Bronchial epithelial cell (primary cell): ENCODE measurements at regions not wholly inside any gene's neighbourhood (a gene's known extent, or its start where the extent isn't known, plus 50 kb on each side); places are given as distances from the start of the nearest gene placed in this dataset.

Experiments used
- DNase-seq: peaks from one replicate; pipeline ENCODE4 v3.0.0-alpha.2; 2010; ENCODE audit warnings: low read depth
- FAIRE-seq: peaks from 2 replicates; lab custom pipeline; 2011; peaks lifted over from hg19 to GRCh38; lab: Jason Lieb, UNC
- H3K27me3 ChIP-seq: 2 replicates; pipeline ENCODE4 v1.5.1; 2011; ENCODE audit warnings: low read length; ENCODE audit not compliant: control insufficient read depth, insufficient read depth
- H3K36me3 ChIP-seq: 2 replicates; pipeline ENCODE4 v1.5.1; 2011; ENCODE audit warnings: low read length; ENCODE audit not compliant: control insufficient read depth, insufficient read depth
- H3K4me3 ChIP-seq: 2 replicates; pipeline ENCODE4 v1.5.1; 2011; ENCODE audit warnings: mild to moderate bottlenecking, low read depth, low read length, control low read depth
- CTCF ChIP-seq: IDR thresholded peaks from 2 replicates; pipeline ENCODE4 v1.5.1; 2011; ENCODE audit warnings: mild to moderate bottlenecking, moderate library complexity, low read length, control low read depth, inconsistent platforms; ENCODE audit not compliant: insufficient read depth, severe bottlenecking

DNA sequence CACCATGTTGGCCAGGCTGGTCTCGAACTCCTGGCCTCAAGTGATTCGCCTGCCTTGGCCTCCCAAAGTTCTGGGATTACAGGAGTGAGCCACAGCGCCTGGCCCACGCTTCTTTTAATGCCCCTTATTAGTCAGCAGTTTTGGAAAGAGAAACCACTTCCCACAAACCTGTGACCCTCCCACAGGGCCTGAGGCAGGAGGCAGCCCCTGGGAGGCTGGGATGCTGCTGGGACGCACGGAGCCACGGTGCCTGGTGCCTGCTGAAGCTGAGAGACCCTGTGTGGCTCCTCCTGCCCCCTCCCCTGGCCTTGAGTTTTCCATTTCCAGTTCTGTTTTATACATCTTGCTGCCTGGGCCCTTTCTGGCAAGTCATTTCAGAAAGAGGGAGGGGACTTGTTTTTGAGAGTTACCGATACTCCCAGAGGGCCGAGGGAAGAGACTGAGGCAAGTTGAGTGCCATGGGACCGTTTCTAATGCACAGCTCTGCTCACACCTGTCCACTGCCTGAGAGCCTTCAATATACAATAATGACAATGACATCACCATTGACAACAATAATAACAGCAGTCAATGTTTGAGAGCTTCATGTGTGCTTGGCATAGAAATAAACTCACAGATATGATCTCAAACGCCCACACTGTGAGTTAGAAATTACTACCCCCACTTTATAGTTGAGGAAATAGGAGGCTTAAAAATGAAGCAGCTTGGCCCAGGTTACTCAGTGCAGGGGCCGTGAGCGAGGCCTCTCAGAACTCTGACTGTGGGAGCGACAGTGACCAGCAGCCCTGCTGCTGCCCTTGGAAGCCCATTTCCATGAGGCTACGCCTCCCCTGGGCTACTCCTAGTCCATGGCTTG, 78.1 kb upstream of the YWHAQ start:
- FAIRE-seq: peak; percentile 52
- Histone ChIP-seq H3K27me3 (no peaks in the 10 kb centered on the region), H3K4me3 (no peak overlapping the region), H3K36me3 (no peaks in the 10 kb centered on the region)
- DNase-seq: no peak
- no peak for TF ChIP-seq CTCF

DNA sequence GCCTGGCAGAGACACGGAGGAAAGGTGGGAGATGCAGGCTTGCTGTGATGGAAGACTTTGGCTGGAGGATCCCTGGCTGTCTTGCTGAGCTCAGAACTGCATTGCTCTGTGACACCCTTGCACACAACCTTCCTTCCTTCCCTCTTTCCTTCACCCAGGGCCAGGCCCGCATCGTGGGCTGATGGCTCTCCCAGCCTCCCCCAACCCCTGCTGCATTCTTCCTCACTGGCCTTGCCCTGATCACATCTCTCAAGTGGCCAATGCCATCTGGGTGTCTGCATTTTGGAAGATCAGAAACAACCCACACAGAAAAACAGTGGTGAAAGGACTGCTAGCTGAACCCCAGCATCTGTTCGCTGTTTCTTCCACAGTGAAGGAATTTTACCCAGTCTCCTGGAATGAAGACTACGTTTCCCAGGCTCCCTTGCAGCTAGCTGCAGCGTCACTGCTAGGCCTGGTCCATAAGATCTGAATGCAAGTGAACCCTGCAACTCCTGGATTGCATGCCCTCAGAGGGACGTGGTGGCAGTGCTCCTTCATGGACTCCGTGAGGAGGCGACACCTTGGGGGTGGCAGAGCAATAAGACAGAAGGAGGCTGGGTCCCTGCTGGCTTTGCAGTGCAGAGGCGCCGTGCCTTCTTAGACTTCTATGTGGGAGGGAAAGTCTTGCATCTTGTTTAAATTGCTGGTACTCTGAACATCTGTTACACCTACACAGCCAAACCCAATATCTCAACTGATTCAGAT, 78.9 kb upstream of the YWHAQ start:
- no peak overlapping the region for H3K4me3 ChIP-seq
- no peaks in the 10 kb centered on the region for H3K36me3 ChIP-seq
- TF ChIP-seq CTCF: no peak
- DNase-seq (no peak), FAIRE-seq (no peak)
- H3K27me3 ChIP-seq: no peaks in the 10 kb centered on the region

- DNase-seq (peak; percentile 87), FAIRE-seq (no peak)
Measured at GRCh38 chr2:9710311-9710710, 79.5 kb upstream of the YWHAQ start.

DNA sequence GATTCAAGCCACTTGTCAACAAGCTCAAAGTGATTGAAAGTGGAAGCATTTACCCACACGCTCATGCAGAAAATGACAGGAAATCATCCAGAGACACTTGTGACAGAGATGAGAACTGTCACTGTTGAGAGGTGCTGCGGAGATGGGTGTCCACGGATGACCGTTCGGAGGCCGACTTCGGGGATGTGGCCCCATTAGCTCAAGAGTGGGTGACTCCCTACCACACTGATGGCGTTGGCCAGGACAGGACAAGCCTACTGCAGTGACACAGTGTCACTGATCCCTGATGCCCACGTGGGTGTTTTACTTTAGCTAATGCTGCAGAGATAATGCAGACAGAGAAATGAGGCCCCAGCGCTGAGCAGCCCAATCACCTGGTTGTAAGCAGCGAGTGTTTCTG, 81.5 kb upstream of the YWHAQ start:
- no peak for TF ChIP-seq CTCF
- no peak for DNase-seq
- Histone ChIP-seq H3K27me3 (no peaks in the 10 kb centered on the region), H3K36me3 (no peaks in the 10 kb centered on the region), H3K4me3 (no peak overlapping the region)
- FAIRE-seq: no peak

More at GRCh38 chr2:9710311-9710710, 79.5 kb upstream of the YWHAQ start:
- no peaks in the 10 kb centered on the region for H3K36me3 ChIP-seq
- no peak for TF ChIP-seq CTCF
- no peak overlapping the region for H3K4me3 ChIP-seq
- no peaks in the 10 kb centered on the region for H3K27me3 ChIP-seq

GRCh38 chr2:9714630-9715214, 83.9 kb upstream of the YWHAQ start:
- FAIRE-seq: no peak
- Histone ChIP-seq H3K4me3 (no peak overlapping the region), H3K36me3 (no peaks in the 10 kb centered on the region), H3K27me3 (no peaks in the 10 kb centered on the region)
- DNase-seq: no peak
- no peak for TF ChIP-seq CTCF
